ENCODE measurements at regions not wholly inside any gene's neighbourhood (a gene's known extent, or its start where the extent isn't known, plus 50 kb on each side); places are given as distances from the start of the nearest gene placed in this dataset.

- DNase-seq, result peak; percentile 7
- no peak overlapping the region for H3K27ac ChIP-seq
These were observed 452.6 kb upstream of the ST6GAL2 start for GRCh38 chr2:107338571-107338970.

GRCh38 chr2:107340955-107341354 lies 455.0 kb upstream of the ST6GAL2 start:
- Histone ChIP-seq H3K4me3 (ENCODE audit: low read depth, low read length) (no peak overlapping the region), H3K27me3 (replicated peaks) (no peaks in the 10 kb centered on the region), H3K27ac (no peak overlapping the region), H3K36me3 (replicated peaks) (no peaks in the 10 kb centered on the region)
- no peak for DNase-seq
- in situ Hi-C loops (cut with HindIII; ENCODE audit: low pct_ligation_motif_present, low sequenced_read_pairs), result no loop called here
- TF ChIP-seq, protein P1, sequence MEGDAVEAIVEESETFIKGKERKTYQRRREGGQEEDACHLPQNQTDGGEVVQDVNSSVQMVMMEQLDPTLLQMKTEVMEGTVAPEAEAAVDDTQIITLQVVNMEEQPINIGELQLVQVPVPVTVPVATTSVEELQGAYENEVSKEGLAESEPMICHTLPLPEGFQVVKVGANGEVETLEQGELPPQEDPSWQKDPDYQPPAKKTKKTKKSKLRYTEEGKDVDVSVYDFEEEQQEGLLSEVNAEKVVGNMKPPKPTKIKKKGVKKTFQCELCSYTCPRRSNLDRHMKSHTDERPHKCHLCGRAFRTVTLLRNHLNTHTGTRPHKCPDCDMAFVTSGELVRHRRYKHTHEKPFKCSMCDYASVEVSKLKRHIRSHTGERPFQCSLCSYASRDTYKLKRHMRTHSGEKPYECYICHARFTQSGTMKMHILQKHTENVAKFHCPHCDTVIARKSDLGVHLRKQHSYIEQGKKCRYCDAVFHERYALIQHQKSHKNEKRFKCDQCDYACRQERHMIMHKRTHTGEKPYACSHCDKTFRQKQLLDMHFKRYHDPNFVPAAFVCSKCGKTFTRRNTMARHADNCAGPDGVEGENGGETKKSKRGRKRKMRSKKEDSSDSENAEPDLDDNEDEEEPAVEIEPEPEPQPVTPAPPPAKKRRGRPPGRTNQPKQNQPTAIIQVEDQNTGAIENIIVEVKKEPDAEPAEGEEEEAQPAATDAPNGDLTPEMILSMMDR (IDR thresholded peaks at IDR 0.05; ENCODE audit: low read depth, low read length, missing control alignments), result no peak

More at GRCh38 chr2:107338571-107338970, 452.6 kb upstream of the ST6GAL2 start:
- TF ChIP-seq, protein P1 (IDR thresholded peaks at IDR 0.05; ENCODE audit: low read depth, low read length, missing control alignments), result no peak
- Histone ChIP-seq H3K36me3 (replicated peaks) (no peaks in the 10 kb centered on the region), H3K27me3 (replicated peaks) (no peaks in the 10 kb centered on the region), H3K4me3 (ENCODE audit: low read depth, low read length) (no peak overlapping the region)
- in situ Hi-C loops (cut with HindIII; ENCODE audit: low pct_ligation_motif_present, low sequenced_read_pairs), result no loop called here

DNA sequence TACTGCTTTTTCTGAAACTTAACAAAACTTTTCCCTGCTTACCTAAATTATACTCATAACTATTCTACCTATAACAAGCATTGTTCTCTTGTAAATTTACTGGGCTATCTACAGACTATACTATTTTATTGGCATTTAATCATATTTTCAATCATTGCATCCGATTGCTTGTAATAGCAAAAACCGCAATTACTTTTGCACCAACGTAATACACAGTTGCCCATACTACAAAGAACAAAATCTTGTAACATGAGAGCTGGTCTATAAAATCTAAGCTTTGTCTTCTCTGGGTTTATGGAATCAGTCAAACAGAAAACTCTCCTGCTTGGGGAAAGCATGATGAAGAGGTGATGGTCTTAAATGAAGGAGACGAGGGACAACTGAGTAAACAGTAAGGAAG lies 463.4 kb upstream of the ST6GAL2 start:
- in situ Hi-C loops (cut with HindIII; ENCODE audit: low pct_ligation_motif_present, low sequenced_read_pairs), result no loop called here
- TF ChIP-seq, protein P1 (IDR thresholded peaks at IDR 0.05; ENCODE audit: low read depth, low read length, missing control alignments), result no peak
- DNase-seq, result no peak
- Histone ChIP-seq H3K27ac (no peak overlapping the region), H3K4me3 (ENCODE audit: low read depth, low read length) (no peak overlapping the region), H3K36me3 (replicated peaks) (no peaks in the 10 kb centered on the region), H3K27me3 (replicated peaks) (no peaks in the 10 kb centered on the region)

DNA sequence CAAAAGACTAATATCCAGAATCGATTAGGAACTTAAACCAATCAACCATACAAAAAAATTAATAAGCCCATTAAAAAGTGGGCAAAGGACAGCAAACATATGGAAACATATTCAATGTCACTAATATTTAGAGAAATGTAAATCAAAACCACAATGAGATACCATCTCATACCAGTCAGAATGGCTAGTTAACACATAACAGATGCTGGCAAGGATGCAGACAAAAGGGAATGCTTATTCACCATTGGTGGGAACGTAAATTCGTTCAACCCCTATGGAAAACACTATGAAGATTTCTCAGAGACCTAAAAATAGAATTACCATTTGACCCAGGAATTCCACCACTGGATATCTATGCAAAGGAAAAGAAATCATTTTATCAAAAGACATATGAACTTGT lies 468.2 kb upstream of the ST6GAL2 start:
- Histone ChIP-seq H3K27ac (no peak overlapping the region), H3K27me3 (replicated peaks) (no peaks in the 10 kb centered on the region), H3K36me3 (replicated peaks) (no peaks in the 10 kb centered on the region), H3K4me3 (ENCODE audit: low read depth, low read length) (no peak overlapping the region)
- no peak for DNase-seq
- TF ChIP-seq, protein P1 (IDR thresholded peaks at IDR 0.05; ENCODE audit: low read depth, low read length, missing control alignments), result no peak
- in situ Hi-C loops (cut with HindIII; ENCODE audit: low pct_ligation_motif_present, low sequenced_read_pairs), result no loop called here

- in situ Hi-C loops (cut with HindIII; ENCODE audit: low pct_ligation_motif_present, low sequenced_read_pairs), result no loop called here
- no peak for DNase-seq
- Histone ChIP-seq H3K27ac (no peak overlapping the region), H3K36me3 (replicated peaks) (no peaks in the 10 kb centered on the region), H3K27me3 (replicated peaks) (no peaks in the 10 kb centered on the region), H3K4me3 (ENCODE audit: low read depth, low read length) (no peak overlapping the region)
- TF ChIP-seq, protein P1 (IDR thresholded peaks at IDR 0.05; ENCODE audit: low read depth, low read length, missing control alignments), result no peak
These were observed 468.3 kb upstream of the RGPD4 start for GRCh38 chr2:107358362-107358761.

- Histone ChIP-seq H3K27ac (no peak overlapping the region), H3K27me3 (replicated peaks) (no peaks in the 10 kb centered on the region), H3K4me3 (ENCODE audit: low read depth, low read length) (no peak overlapping the region), H3K36me3 (replicated peaks) (no peaks in the 10 kb centered on the region)
- TF ChIP-seq, protein P1 (IDR thresholded peaks at IDR 0.05; ENCODE audit: low read depth, low read length, missing control alignments), result no peak
- in situ Hi-C loops (cut with HindIII; ENCODE audit: low pct_ligation_motif_present, low sequenced_read_pairs), result no loop called here
- no peak for DNase-seq
These were observed 467.7 kb upstream of the RGPD4 start for GRCh38 chr2:107359021-107359420.

All from brain microvascular endothelial cell (primary cell).